Ovary (tissue), 7 donors: ENCODE measurements at regions not wholly inside any gene's neighbourhood (a gene's known extent, or its start where the extent isn't known, plus 50 kb on each side); places are given as distances from the start of the nearest gene placed in this dataset.

ENCODE experiments used
- DNase-seq, 5 donors: peaks; one replicate each; pipeline ENCODE4 v3.0.0-alpha.2; 2019 to 2020
- H3K27ac ChIP-seq, 2 donors: fragments of 200-600 bp; one replicate each; pipeline versions ENCODE4 v1.5.1 to v1.8.0; 2019 to 2022
- H3K27me3 ChIP-seq: fragments of 200-600 bp; one replicate; pipeline ENCODE4 v1.8.0; 2022
- H3K36me3 ChIP-seq: fragments of 200-600 bp; sonication (generic); one replicate; pipeline ENCODE4 v1.5.1; 2019
- H3K4me1 ChIP-seq: one replicate; pipeline ENCODE4 v1.8.1; 2013; ENCODE audit warnings: mild to moderate bottlenecking, moderate library complexity; ENCODE audit not compliant: insufficient read depth
- H3K4me3 ChIP-seq: fragments of 200-600 bp; sonication (generic); one replicate; pipeline ENCODE4 v1.5.1; 2017
- H3K9me3 ChIP-seq, 2 donors: fragments of 200-600 bp in 1 of 2; sonication (generic) in 1 of 2; one replicate each; pipeline versions ENCODE4 v1.5.1 to v1.8.1; 2013 to 2019; ENCODE audit warnings: mild to moderate bottlenecking in 1 of 2, moderate library complexity in 1 of 2
- EP300 ChIP-seq: sonication (generic); formaldehyde crosslinking; IDR thresholded peaks from one replicate; pipeline ENCODE4 v1.6.1; 2017; ENCODE audit warnings: antibody characterized with exemption
- POLR2A ChIP-seq: fragments of 450-650 bp; IDR thresholded peaks from one replicate; pipeline ENCODE4 v1.6.1; 2017; ENCODE audit warnings: antibody characterized with exemption, mild to moderate bottlenecking, moderate library complexity
- WGBS, 3 donors: extraction: QIAGEN DNeasy Blood & Tissue Kit in 1 of 3; methylation state at CpG; one replicate each; pipeline versions ENCODE4 v1.1.5 to v1.1.7; 2013 to 2017; 5-methylcytosine and 5-hydroxymethylcytosine counted together
- intact Hi-C, 4 donors: fragments of 100-400 bp; cut with DNase I; formaldehyde crosslinking; loops; one replicate each; pipeline versions ENCODE4 v1.11.0 to v1.15.1; 2022 to 2023
- TF ChIP-seq, protein P1 (sequence below), 3 donors: fragments of 450-650 bp in 2 of 3; fragments of 200-600 bp in 1 of 3; IDR thresholded peaks; one replicate each; pipeline versions ENCODE4 v1.5.1 to v1.8.0; 2016 to 2022; ENCODE audit warnings: antibody characterized with exemption in 3 of 3, mild to moderate bottlenecking in 1 of 3
- donor health status: DM: no; HTN: no; CAD: no; lungs with moderate emphysema.
- donor health status: DM: no; HTN: no; CAD: no.
- donor health status: Bipolar disorder and iron deficiency.
- donor health status: DM: no; HTN: no; CAD: no.
- donor health status: DM: yes; HTN: yes; CAD: no.

GRCh38 chr3:110814170-110815007, 257.2 kb upstream of the NECTIN3 start:
- no peaks in the 10 kb centered on the region for H3K27me3 ChIP-seq
- no peak overlapping the region for H3K27ac ChIP-seq
- TF ChIP-seq EP300 (no peak), POLR2A (no peak)
- TF ChIP-seq, protein P1, sequence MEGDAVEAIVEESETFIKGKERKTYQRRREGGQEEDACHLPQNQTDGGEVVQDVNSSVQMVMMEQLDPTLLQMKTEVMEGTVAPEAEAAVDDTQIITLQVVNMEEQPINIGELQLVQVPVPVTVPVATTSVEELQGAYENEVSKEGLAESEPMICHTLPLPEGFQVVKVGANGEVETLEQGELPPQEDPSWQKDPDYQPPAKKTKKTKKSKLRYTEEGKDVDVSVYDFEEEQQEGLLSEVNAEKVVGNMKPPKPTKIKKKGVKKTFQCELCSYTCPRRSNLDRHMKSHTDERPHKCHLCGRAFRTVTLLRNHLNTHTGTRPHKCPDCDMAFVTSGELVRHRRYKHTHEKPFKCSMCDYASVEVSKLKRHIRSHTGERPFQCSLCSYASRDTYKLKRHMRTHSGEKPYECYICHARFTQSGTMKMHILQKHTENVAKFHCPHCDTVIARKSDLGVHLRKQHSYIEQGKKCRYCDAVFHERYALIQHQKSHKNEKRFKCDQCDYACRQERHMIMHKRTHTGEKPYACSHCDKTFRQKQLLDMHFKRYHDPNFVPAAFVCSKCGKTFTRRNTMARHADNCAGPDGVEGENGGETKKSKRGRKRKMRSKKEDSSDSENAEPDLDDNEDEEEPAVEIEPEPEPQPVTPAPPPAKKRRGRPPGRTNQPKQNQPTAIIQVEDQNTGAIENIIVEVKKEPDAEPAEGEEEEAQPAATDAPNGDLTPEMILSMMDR (IDR thresholded peaks at IDR 0.05), result no peak
- DNase-seq, result no peak
- no peak overlapping the region for H3K4me3 ChIP-seq
- H3K9me3 ChIP-seq, result no peaks in the 10 kb centered on the region
- no peaks in the 10 kb centered on the region for H3K36me3 ChIP-seq
- 88 to 94% (median 94%) methylated on average over 5 of the region's 5 CpGs for WGBS, 3 donors
- intact Hi-C loops, result no loop called here
- no peaks in the 10 kb centered on the region for H3K4me1 ChIP-seq

- no peak overlapping the region for H3K27ac ChIP-seq
- H3K27me3 ChIP-seq, result no peaks in the 10 kb centered on the region
- no peak overlapping the region for H3K4me3 ChIP-seq
- H3K36me3 ChIP-seq, result no peaks in the 10 kb centered on the region
- TF ChIP-seq POLR2A (no peak), EP300 (no peak)
- TF ChIP-seq, protein P1 (IDR thresholded peaks at IDR 0.05), result no peak
- WGBS, 3 donors, result 15 to 40% (median 32%) methylated on average over 1 of the region's 1 CpG
- intact Hi-C loops, result no loop called here
- no peak for DNase-seq
- H3K4me1 ChIP-seq, result no peaks in the 10 kb centered on the region
- no peaks in the 10 kb centered on the region for H3K9me3 ChIP-seq
These were observed 256.5 kb upstream of the NECTIN3 start for GRCh38 chr3:110815008-110815583.

GRCh38 chr3:110816008-110816407, 255.6 kb upstream of the NECTIN3 start:
- DNase-seq, result no peak
- no peaks in the 10 kb centered on the region for H3K4me1 ChIP-seq
- H3K27me3 ChIP-seq, result no peaks in the 10 kb centered on the region
- no peaks in the 10 kb centered on the region for H3K9me3 ChIP-seq
- H3K4me3 ChIP-seq, result no peak overlapping the region
- intact Hi-C loops, result no loop called here
- H3K36me3 ChIP-seq, result no peaks in the 10 kb centered on the region
- 89 to 97% (median 90%) methylated on average over 1 of the region's 1 CpG for WGBS, 3 donors
- no peak overlapping the region for H3K27ac ChIP-seq
- no peak for TF ChIP-seq POLR2A
- TF ChIP-seq EP300, result no peak
- TF ChIP-seq, protein P1 (IDR thresholded peaks at IDR 0.05), result no peak

DNA sequence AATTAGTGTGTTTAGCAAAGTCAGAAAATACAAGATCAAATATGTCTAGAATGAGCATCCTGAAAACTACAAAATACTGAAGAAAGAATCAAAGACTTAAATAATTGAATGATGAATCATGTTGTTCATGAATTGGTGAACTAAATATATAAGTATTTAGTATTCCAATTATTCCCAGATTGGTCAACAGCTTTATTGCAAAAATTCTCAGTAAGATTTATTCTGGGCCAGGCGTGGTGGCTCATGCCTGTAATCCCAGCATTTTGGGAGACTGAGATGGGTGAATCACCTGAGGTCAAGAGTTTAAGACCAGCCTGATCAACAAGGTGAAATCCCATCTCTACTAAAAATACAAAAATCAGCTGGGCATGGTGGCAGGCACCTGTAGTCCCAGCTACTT, 250.0 kb upstream of the NECTIN3 start:
- TF ChIP-seq, protein P1 (IDR thresholded peaks at IDR 0.05), result no peak
- TF ChIP-seq POLR2A (no peak), EP300 (no peak)
- H3K4me1 ChIP-seq, result no peaks in the 10 kb centered on the region
- no peak overlapping the region for H3K4me3 ChIP-seq
- no peak overlapping the region for H3K27ac ChIP-seq
- no peak for DNase-seq
- H3K9me3 ChIP-seq, result no peaks in the 10 kb centered on the region
- H3K36me3 ChIP-seq, result no peaks in the 10 kb centered on the region
- no peaks in the 10 kb centered on the region for H3K27me3 ChIP-seq
- intact Hi-C loops, result no loop called here
- WGBS, 3 donors, result 93 to 97% (median 94%) methylated on average over 1 of the region's 1 CpG
